GM19438 (cell line): ENCODE measurements at regions not wholly inside any gene's neighbourhood (a gene's known extent, or its start where the extent isn't known, plus 50 kb on each side); places are given as distances from the start of the nearest gene placed in this dataset.

Experiments used
- ATAC-seq: cut with Tn5 transposase; IDR thresholded peaks from one replicate; pipeline ENCODE4 v1.9.1; 2021; ENCODE audit warnings: low read depth; ENCODE audit not compliant: unreplicated experiment

- no peak for ATAC-seq
Measured at GRCh38 chr9:113808391-113809358, 67.4 kb upstream of the ZNF618 start.

- no peak for ATAC-seq
Measured at GRCh38 chr9:113817171-113817570, 58.9 kb upstream of the ZNF618 start.

- no peak for ATAC-seq
Measured at GRCh38 chr9:113818391-113818790, 57.7 kb upstream of the ZNF618 start.

GRCh38 chr9:113822315-113822714 lies 53.8 kb upstream of the ZNF618 start:
- ATAC-seq: no peak

- no peak for ATAC-seq
Measured at GRCh38 chr9:113823421-113823820, 52.7 kb upstream of the ZNF618 start.
